ENCODE measurements at regions not wholly inside any gene's neighbourhood (a gene's known extent, or its start where the extent isn't known, plus 50 kb on each side); places are given as distances from the start of the nearest gene placed in this dataset.
"Not testable (repeated sequence)": the region's sequence is repeated elsewhere in the genome, so short reads cannot be mapped to it uniquely, and the experiment has no call there.

GRCh38 chr10:90226517-90226916 lies 525.1 kb downstream of the KIF20B start:
- no peak for ATAC-seq
- H3K27me3 ChIP-seq (ENCODE audit: insufficient read depth in 3 of 3, low read length in 2 of 3), result no peaks in the 10 kb centered on the region
- intact Hi-C loops (cut with DNase I), result no loop called here
- DNase-seq, result no peak
- no peaks in the 10 kb centered on the region for H3K4me1 ChIP-seq
- TF ChIP-seq CTCF (IDR thresholded peaks at IDR 0.05), result no peak
- no peak overlapping the region for H3K27ac ChIP-seq
- 85 to 92% (median 86%) methylated on average over 3 of the region's 3 CpGs for WGBS, 3 donors
- H3K36me3 ChIP-seq (ENCODE audit: insufficient read depth in 1 of 2, low read depth in 1 of 2), result no peaks in the 10 kb centered on the region
- no peaks in the 10 kb centered on the region for H3K9me3 ChIP-seq
- H3K4me3 ChIP-seq, result no peak overlapping the region

GRCh38 chr10:90227217-90227656 lies 525.8 kb downstream of the KIF20B start:
- H3K36me3 ChIP-seq (ENCODE audit: insufficient read depth in 1 of 2, low read depth in 1 of 2), result no peaks in the 10 kb centered on the region
- H3K4me3 ChIP-seq, result no peak overlapping the region
- no peaks in the 10 kb centered on the region for H3K4me1 ChIP-seq
- no peak for TF ChIP-seq CTCF (IDR thresholded peaks at IDR 0.05)
- DNase-seq (no peak), ATAC-seq (no peak)
- no peak overlapping the region for H3K27ac ChIP-seq
- H3K27me3 ChIP-seq (ENCODE audit: insufficient read depth in 3 of 3, low read length in 2 of 3), result no peaks in the 10 kb centered on the region
- intact Hi-C loops (cut with DNase I), result no loop called here
- H3K9me3 ChIP-seq, result no peaks in the 10 kb centered on the region
- 80 to 88% (median 81%) methylated on average over 2 of the region's 2 CpGs for WGBS, 3 donors

- intact Hi-C loops (cut with DNase I), result no loop called here
- H3K27me3 ChIP-seq (ENCODE audit: insufficient read depth in 3 of 3, low read length in 2 of 3), result no peaks in the 10 kb centered on the region
- H3K4me3 ChIP-seq, result no peak overlapping the region
- WGBS, 3 donors, result 79 to 92% (median 87%) methylated on average over 2 of the region's 2 CpGs
- no peaks in the 10 kb centered on the region for H3K36me3 ChIP-seq (ENCODE audit: insufficient read depth in 1 of 2, low read depth in 1 of 2)
- ATAC-seq (no peak), DNase-seq (no peak)
- H3K27ac ChIP-seq, result no peak overlapping the region
- H3K9me3 ChIP-seq, result no peaks in the 10 kb centered on the region
- H3K4me1 ChIP-seq, result no peaks in the 10 kb centered on the region
- TF ChIP-seq CTCF (IDR thresholded peaks at IDR 0.05), result no peak
Measured at GRCh38 chr10:90227786-90228185, 526.4 kb downstream of the KIF20B start.

- DNase-seq (no peak), ATAC-seq (no peak)
- H3K9me3 ChIP-seq, result no peaks in the 10 kb centered on the region
- TF ChIP-seq CTCF (IDR thresholded peaks at IDR 0.05), result no peak
- intact Hi-C loops (cut with DNase I), result no loop called here
- H3K36me3 ChIP-seq (ENCODE audit: insufficient read depth in 1 of 2, low read depth in 1 of 2), result no peaks in the 10 kb centered on the region
- H3K4me3 ChIP-seq, result no peak overlapping the region
- no peaks in the 10 kb centered on the region for H3K27me3 ChIP-seq (ENCODE audit: insufficient read depth in 3 of 3, low read length in 2 of 3)
- no peak overlapping the region for H3K27ac ChIP-seq
- WGBS, 3 donors, result 97 to 100% (median 98%) methylated on average over 2 of the region's 2 CpGs
- H3K4me1 ChIP-seq, result no peaks in the 10 kb centered on the region
Measured at GRCh38 chr10:90229486-90229885, 528.1 kb downstream of the KIF20B start.

GRCh38 chr10:90233805-90234204 lies 532.4 kb downstream of the KIF20B start:
- DNase-seq; intact Hi-C loops (cut with DNase I); H3K9me3 ChIP-seq; H3K4me1 ChIP-seq; H3K27ac ChIP-seq; ATAC-seq; H3K36me3 ChIP-seq (ENCODE audit: insufficient read depth in 1 of 2, low read depth in 1 of 2); H3K4me3 ChIP-seq; H3K27me3 ChIP-seq (ENCODE audit: insufficient read depth in 3 of 3, low read length in 2 of 3): not testable (repeated sequence)
- 61 to 71% (median 70%) methylated on average over 1 of the region's 1 CpG for WGBS, 3 donors
